ENCODE measurements at regions not wholly inside any gene's neighbourhood (a gene's known extent, or its start where the extent isn't known, plus 50 kb on each side); places are given as distances from the start of the nearest gene placed in this dataset.

GRCh38 chr14:71583705-71584104 is 348.5 kb upstream of the RGS6 start:
- DNase-seq: no peak

GRCh38 chr14:71585361-71585760 is 346.9 kb upstream of the RGS6 start:
- no peak for DNase-seq

DNA sequence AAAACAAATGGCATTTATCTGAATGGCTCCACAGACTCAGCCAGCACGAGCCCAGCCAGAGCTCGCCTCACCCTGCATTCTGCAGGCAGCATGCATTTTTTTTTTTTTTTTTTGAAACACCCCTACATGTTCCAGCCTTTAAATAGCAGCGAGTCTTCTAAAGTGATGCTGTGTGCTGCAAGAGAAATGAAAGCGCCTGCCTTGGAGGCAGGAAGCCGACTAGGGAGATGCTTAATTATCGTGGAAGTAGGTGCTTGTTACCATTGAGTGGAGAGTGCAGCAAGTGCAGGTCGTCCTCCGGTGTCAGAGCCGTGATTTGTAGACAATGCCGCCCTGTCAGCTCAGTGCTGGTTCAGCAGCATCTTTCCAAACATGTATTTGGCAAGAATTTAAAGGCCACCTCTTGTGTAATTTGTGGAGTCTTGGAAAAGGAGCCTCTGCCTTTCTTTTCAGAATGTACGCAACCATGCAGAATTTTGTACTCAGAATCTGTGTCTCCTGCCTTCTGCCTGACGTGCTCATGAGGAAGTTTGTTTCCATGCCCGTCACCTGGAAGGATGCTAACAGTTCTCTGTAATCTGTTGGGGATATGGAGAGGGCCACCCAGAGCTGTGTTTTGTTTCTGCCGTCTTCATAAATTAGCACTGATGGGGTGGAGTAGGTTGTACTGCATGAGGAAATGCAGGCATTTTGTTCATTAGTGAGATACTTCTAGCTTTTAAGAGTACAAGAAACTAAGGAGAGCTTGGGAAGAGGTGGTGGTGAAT is 345.9 kb upstream of the RGS6 start:
- no peak for DNase-seq

DNA sequence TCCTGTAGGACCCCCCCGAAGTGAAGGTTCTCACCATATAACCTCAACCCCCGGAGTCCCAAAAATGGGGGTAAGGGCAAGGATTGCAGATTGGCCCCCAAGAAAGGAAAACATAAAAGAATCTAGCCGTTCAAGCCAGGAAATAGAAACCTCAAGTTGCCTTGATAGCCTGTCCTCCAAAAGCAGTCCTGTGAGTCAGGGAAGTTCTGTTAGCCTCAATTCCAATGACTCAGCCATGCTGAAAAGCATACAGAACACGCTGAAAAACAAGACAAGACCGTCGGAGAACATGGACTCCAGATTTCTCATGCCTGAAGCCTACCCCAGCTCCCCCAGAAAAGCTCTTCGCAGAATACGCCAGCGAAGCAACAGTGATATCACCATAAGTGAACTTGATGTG is 344.2 kb upstream of the RGS6 start:
- DNase-seq: no peak

DNA sequence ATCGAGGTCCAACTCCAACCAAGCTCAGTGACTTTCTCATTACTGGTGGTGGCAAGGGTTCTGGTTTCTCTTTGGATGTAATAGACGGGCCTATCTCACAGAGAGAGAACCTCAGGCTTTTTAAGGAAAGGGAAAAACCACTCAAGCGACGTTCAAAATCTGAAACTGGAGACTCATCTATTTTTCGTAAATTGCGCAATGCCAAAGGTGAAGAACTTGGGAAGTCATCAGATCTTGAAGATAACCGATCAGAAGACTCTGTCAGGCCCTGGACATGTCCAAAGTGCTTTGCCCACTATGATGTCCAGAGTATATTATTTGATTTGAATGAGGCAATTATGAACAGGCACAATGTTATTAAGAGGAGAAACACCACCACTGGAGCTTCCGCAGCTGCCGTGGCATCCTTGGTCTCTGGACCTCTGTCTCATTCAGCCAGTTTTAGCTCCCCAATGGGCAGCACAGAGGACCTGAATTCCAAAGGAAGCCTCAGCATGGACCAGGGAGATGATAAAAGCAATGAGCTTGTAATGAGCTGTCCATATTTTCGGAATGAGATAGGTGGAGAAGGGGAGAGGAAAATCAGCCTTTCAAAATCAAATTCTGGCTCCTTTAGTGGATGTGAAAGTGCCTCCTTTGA is 343.5 kb upstream of the RGS6 start:
- DNase-seq: no peak

DNA sequence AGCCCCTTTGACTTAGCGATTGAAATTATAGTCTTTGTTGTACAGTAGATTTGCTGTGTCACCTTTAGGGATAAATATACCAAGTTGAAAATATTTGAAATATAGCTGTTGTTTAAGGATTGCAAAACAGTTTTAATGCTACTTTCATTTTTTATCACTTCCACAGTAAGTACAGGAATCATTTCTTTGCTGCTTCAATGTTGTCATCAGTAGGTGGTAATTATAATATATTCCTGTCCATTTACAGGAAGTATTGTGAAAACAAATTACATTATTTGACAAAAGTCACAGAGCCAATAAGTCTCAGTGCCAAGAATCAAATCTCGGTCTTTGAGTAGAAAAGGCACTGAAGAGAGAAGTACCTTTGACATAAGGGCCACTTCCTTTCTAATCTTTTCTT is 342.6 kb upstream of the RGS6 start:
- peak in 1 of 5 donors; percentile 8 for DNase-seq

DNA sequence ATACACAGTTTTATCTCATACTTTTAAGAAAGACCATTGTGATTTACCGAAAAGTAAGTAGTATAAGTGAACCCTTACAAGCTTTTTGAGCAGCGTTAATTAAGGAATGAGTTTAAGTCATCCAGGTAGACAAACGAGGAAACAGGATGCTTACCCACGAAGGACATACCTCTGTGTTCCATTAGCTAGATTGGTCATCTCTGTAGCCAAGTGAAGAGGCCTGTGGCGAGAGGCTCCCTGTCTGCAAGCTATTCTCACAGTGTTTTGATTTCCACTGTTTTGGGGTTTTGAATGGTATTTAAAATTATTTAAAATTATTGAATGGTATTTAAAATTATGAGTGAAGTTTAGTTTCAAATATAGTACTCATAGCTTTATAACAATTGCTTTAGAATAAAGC is 342.1 kb upstream of the RGS6 start:
- DNase-seq: peak in 1 of 5 donors; percentile 4

GRCh38 chr14:71591231-71591630 is 341.0 kb upstream of the RGS6 start:
- DNase-seq: no peak

DNA sequence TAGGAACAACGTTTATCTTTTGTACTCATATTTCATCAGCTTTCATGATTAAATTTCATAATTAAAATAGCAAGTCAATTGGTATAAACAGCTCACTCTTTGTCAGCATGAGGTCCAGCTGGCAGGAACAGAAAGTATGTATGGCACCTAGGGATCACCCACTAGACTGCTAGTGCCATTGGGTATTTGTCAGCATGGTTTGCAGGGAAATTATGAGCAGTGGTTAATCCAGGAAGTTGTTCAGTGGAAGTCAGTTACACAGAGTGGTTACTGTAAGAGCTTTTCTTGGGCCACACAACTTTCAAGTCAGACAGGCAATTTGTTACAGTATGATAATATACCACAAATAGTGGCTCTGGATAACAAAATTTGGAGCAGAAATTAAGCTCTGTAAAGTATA is 340.3 kb upstream of the RGS6 start:
- peak in 1 of 5 donors; percentile 78 for DNase-seq

DNA sequence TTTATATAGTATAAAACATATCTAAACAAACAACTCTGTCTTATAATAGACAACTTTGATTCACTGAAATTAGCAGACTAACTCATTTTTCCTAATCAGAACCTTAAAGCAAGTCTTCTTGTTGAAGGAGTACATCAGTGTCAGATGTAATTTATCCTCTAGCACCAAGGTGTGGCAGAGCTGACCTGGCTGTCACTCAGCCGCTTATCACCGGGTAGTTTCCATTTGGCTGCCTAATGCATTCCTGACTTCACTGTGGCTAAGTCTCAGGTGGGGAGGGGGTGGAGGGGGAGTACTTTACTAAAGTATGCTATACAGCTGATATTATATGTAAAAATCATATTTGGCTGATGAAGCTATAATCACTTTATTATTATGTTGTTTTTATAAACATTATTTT is 339.9 kb upstream of the RGS6 start:
- DNase-seq: no peak

- DNase-seq: no peak
Measured at GRCh38 chr14:71593966-71594365, 338.3 kb upstream of the RGS6 start.

- peak in 1 of 5 donors; percentile 34 for DNase-seq
Measured at GRCh38 chr14:71594821-71595220, 337.4 kb upstream of the RGS6 start.

DNA sequence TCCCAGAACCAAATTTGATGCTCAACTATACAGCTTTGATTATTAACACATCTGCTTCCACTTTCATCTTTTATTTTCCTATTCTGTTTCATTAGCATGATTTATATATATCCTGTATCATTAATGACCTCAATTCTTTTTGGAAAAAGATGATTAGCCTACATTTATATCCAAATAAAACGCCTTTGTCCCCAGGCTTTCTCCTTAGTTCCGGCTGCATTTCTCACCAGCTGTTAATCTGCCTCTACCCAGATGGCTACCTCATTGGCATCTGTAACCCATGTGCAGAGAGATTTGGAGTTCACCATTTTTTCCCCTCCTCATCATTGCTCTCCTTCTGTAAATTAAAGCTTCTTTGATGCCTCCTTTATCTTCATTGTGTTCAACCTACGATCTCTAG is 336.8 kb upstream of the RGS6 start:
- no peak for DNase-seq

- DNase-seq: no peak
Measured at GRCh38 chr14:71597287-71597920, 334.8 kb upstream of the RGS6 start.

- peak in 1 of 5 donors; percentile 58 for DNase-seq
Measured at GRCh38 chr14:71597955-71598660, 334.1 kb upstream of the RGS6 start.

GRCh38 chr14:71600309-71600708 is 331.9 kb upstream of the RGS6 start:
- no peak for DNase-seq

DNA sequence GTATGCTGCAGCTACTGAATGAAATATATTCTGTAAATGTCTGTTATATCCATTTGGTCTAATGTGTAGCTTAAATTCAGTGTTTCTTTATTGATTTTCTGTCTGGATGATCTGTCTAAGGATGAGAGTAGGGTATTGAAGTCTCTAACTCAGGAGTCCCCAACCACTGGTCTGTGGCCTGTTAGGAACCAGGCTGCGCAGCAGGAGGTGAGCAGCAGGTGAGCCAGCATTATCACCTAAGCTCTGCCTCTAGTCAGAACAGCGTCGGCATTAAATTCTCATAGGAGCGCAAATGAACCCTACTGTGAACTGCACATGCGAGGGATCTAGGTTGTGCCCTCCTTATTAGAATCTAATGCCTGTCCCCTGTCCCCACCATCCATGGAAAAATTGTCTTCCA is 329.7 kb upstream of the RGS6 start:
- DNase-seq: no peak

GRCh38 chr14:71604231-71604630 is 328.0 kb upstream of the RGS6 start:
- no peak for DNase-seq

DNA sequence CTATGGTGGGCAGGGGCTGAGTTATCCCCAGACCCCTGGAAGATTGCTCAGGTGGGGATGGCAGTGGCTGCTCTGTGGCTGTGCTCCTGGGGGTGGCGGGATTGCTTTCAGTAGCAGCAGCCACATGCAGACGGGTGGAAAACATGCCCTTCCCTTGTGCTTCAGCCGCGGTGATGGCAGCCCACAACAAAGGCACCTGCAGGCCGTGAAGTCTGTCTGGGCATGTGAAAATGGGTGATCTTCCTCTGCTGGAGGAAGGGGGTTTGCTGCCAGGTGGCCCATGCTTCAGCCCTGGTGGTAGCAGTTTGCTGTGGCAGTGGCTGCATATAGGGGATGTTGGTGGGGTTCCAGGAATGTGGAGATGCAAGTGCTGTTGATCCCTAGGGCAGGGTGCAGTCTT is 326.2 kb upstream of the RGS6 start:
- DNase-seq: peak in 1 of 5 donors; percentile 10

GRCh38 chr14:71606575-71606974 is 325.7 kb upstream of the RGS6 start:
- DNase-seq: no peak

DNA sequence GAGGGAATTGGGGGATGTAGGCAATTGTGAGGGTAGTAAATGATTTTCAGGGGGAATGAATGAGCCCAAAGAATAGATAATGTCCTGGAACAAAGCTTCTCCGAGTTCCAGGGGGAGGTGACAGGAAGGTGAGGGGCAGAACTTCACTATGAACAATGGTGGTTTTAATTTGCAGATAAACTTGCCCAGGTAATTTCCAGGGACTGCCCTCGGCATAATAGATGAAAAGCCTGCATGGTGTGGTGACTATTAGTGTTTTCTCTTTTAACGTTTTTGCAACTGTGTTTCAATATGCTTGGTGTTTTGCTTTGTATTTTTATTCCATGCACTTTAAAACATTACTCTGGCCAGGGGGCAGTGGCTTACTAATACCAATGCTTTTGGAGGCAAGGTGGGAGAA is 325.2 kb upstream of the RGS6 start:
- DNase-seq: no peak

- no peak for DNase-seq
Measured at GRCh38 chr14:71610149-71610548, 322.1 kb upstream of the RGS6 start.

- DNase-seq: no peak
Measured at GRCh38 chr14:71610797-71611196, 321.4 kb upstream of the RGS6 start.

All from T-helper 1 cell (primary cell).